Suprapubic skin (tissue), 3 donors: ENCODE measurements at regions not wholly inside any gene's neighbourhood (a gene's known extent, or its start where the extent isn't known, plus 50 kb on each side); places are given as distances from the start of the nearest gene placed in this dataset.

Source experiments
- EP300 ChIP-seq: sonication (generic); formaldehyde crosslinking; IDR thresholded peaks from one replicate; pipeline ENCODE4 v1.6.1; 2017; ENCODE audit warnings: antibody characterized with exemption
- POLR2A ChIP-seq, 2 donors: fragments of 450-650 bp; IDR thresholded peaks; one replicate each; pipeline ENCODE4 v1.6.1; 2017; ENCODE audit warnings: antibody characterized with exemption in 2 of 2, mild to moderate bottlenecking in 2 of 2, moderate library complexity in 2 of 2
- TF ChIP-seq, protein P1 (sequence below), 2 donors: fragments of 200-600 bp in 1 of 2; fragments of 450-650 bp in 1 of 2; sonication (generic) in 1 of 2; IDR thresholded peaks; one replicate each; pipeline ENCODE4 v1.5.1; 2016 to 2019; ENCODE audit warnings: antibody characterized with exemption in 2 of 2, mild to moderate bottlenecking in 1 of 2, moderate library complexity in 1 of 2

DNA sequence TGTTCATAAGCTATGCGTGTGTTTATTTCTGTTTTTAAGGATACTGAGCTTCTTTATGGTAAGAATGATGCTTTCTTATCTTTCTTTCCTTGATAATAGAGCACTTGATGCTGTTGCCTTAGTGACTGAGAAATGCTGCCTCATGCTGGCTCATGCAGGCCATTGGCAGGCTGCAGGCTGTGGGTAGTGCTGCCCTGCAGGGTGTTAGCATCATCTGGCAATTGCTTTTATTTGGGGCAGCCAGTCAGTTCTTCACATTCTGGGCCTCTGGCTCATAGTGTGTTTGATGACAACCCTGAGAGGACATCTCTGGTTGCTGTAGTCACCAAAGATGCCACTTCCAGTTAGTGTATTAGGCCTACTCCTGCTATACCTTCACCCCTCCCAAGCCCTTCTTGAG, 66.2 kb upstream of the ONECUT1 start:
- TF ChIP-seq, protein P1, sequence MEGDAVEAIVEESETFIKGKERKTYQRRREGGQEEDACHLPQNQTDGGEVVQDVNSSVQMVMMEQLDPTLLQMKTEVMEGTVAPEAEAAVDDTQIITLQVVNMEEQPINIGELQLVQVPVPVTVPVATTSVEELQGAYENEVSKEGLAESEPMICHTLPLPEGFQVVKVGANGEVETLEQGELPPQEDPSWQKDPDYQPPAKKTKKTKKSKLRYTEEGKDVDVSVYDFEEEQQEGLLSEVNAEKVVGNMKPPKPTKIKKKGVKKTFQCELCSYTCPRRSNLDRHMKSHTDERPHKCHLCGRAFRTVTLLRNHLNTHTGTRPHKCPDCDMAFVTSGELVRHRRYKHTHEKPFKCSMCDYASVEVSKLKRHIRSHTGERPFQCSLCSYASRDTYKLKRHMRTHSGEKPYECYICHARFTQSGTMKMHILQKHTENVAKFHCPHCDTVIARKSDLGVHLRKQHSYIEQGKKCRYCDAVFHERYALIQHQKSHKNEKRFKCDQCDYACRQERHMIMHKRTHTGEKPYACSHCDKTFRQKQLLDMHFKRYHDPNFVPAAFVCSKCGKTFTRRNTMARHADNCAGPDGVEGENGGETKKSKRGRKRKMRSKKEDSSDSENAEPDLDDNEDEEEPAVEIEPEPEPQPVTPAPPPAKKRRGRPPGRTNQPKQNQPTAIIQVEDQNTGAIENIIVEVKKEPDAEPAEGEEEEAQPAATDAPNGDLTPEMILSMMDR (IDR thresholded peaks at IDR 0.05), result no peak
- TF ChIP-seq EP300 (no peak), POLR2A (IDR thresholded peaks at IDR 0.05) (no peak)
